ENCODE measurements at regions not wholly inside any gene's neighbourhood (a gene's known extent, or its start where the extent isn't known, plus 50 kb on each side); places are given as distances from the start of the nearest gene placed in this dataset.
"Not testable (repeated sequence)": the region's sequence is repeated elsewhere in the genome, so short reads cannot be mapped to it uniquely, and the experiment has no call there.

DNA sequence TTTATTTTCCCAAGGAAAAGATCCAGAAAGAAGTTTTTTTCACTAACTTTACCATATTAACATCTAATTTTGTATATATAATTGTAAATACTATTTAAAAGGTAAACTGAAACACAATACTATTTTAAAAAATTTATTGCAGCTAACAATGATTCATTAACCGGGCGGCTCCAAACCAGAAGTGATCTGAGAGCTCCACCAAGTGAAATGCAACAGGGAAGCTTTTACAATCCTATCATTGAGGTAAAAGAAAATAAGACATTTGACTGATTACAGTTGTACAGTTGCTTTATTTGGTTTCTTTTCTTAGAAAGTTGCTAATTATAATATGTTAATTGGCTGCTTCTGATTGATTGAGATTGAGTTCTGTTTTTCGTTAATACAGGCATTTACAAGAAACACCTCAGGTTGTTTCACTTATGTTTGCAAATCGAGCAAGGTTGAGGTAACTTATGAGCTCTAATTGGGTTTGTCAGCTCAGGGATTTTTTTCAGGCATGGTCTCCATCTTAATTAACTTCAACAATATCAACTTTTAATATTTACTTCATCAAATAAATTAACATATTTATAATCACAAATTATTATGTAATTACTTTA lies 220.2 kb upstream of the UGT8 start:
- DNase-seq: no peak

DNA sequence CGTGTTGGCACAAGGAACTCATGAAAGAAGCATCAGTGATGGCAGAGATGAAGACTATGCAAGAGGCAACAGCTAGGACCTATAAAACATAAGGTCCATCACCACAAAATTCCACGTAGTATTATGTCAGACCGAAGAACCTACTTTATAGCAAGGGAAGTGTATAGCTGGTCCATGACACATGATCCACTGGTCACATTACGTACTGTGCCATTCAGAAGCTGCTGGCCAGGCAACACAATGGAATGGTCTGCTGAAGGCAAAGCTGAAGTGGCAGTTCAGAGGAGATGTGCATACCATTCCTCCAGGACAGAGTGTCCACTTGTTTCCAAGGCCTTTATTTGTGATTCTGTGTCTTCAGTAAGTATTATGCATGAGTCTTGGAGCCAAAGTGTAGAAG lies 215.5 kb upstream of the UGT8 start:
- DNase-seq: no peak

GRCh38 chr4:114383721-114384120 lies 214.9 kb upstream of the UGT8 start:
- DNase-seq: no peak

GRCh38 chr4:114384629-114385028 lies 214.0 kb upstream of the UGT8 start:
- no peak for DNase-seq

DNA sequence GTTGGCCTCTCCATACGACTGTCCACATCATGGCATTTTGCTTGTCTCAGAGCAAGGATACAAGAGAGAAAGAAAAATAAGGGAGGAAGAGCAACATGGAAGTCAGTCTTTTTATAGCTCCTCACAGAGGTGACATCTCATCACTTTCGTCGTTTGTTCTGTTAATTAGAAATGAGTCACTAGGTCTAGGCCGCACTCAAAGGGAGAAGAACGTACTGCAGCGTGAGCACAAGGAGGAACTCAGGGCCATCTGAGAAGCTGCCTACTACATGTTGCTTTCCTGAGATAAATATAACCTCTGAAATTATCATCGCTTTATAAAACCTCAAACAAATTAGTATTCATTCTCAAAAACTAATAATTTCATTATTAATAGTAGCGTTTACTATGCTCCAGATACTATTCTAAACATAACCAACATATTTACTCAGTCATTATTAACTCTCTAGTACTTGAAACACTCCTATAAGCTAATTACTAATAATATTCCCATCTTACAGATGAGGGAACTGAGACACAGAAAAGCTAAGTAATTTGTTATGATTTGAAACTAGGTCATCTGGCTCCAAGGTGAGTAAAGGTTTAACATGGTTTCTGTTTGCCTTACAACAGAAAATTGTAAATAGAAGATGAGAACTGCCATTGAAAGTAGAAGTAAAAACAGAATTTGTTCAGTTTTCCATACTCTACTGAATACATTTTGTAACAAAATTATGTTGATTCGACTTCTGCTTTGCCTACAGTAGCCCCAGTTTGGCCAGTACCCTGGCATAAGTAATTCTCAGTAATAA lies 213.2 kb upstream of the UGT8 start:
- no peak for DNase-seq

- DNase-seq: no peak
Measured at GRCh38 chr4:114386637-114387233, 211.9 kb upstream of the UGT8 start.

DNA sequence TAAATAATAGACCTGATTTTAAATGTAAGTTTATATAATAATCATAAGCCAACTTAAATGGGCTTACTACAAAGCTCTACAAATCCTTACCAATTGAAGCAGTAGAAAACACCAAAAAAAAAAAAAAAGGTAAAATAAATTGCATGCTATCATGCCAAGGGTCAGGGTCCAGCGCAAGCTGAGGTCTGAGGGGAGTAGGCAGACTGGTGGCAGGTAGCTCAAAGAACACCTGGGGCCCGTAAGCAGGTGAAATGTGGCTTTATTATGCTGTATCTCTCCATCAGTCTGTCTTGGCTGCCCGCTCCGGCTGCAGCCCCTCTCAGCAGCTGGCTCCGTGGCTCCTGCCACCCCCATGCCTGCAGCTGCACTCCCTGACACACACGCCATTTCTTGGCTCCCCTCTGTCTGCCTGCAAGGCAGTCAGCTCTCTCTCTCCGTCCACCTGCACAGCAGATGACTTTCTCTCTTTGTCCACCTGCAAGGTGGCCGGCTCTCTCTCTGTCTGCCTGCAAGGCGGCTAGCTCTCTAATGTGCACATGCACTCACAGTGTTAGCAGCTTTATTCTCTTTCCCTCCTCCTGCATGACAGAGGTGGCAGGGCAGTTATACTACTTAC lies 209.4 kb upstream of the UGT8 start:
- no peak for DNase-seq

- no peak for DNase-seq
Measured at GRCh38 chr4:114393295-114394038, 205.1 kb upstream of the UGT8 start.

DNA sequence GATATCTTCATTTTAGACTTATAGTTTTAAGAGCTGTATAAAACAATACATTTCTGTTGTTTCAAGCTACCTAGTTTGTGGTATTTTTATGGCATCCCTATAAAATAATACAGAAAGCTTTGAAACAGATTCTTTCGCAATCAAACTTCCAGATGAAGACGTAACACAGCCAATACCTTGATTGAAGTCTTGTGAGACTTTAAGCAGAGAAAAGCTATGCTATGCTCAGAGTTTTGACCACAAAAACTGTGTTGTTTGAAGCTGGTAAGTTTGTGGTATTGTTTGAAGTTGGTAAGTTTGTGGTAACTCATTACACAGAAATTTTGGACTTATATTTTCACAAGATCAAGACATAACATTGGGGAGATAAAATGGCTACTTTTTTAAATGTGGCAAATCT lies 201.8 kb upstream of the UGT8 start:
- no peak for DNase-seq

DNA sequence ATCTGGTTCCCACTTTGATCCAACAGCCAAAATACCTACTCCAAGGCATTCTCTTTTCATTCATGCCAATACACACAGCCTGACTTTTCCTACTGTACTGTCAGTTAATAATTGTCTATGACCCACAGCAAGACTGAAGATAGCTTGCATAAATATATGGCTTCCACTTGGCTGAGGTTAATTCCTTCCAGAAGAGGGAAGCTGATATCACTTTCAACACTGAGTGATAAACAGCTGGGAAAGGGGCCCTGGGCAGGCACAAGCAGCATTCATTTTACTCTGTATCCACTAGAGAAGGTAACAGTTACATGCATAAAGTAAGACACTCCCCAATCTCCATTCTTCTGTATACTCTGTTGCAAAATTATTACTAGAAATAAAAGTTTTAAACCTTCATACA lies 200.2 kb upstream of the UGT8 start:
- DNase-seq: no peak

DNA sequence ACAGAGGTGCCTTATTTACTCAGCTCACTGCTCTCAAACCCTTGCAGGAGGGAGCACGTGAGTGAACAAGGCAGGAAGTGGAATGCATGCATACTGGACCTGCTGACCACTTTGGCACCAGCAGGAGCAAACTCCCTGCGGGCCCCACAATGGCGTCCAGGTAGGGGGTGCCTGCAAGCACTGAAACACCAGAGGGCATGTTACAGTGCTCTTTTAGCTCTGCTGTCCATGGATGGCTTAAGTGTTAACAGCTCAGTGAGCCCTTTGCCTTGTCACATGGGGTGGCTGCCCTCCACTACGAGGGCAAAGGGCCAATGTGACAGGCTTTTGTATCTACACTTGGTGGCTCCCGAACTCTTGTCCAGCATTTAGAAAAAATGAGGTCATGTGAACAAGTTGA lies 199.5 kb upstream of the UGT8 start:
- DNase-seq: no peak

DNA sequence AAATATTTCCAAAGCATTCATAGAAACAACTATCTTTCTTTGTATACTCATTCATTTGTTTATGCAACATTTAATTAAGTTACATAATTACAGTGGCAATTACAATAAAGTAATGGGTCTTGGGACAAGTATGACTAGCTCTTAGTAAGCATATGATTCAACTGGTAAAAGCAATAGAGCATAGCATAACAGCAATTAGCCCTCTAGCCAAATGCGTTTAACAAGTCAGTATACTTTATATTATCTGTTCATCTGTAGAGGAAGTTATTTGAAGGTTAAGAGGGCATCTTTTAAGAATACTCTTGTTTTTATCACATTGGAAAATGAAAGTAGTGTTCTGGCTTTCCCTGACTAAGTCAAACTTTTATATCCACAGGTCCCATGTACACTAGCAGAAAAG lies 198.1 kb upstream of the UGT8 start:
- DNase-seq: no peak

DNA sequence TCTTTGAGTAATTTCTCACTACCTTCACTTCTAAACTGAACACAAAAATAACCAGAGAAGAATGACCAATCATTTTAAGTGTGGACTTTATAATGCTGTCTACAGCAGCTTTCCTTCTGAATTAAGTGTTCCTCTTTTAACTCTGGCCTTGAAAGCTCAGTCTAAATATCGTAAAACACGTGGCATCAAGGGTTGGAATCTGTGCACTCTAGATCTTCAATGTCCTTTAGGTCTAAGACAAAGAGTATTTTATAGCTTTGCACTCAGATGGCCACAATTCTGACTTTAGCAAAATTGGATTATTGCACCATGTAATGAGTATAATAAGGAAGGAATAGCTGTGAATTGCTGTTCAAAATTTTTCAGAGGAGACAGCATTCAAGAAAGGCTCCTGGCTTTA lies 197.1 kb upstream of the UGT8 start:
- no peak for DNase-seq

DNA sequence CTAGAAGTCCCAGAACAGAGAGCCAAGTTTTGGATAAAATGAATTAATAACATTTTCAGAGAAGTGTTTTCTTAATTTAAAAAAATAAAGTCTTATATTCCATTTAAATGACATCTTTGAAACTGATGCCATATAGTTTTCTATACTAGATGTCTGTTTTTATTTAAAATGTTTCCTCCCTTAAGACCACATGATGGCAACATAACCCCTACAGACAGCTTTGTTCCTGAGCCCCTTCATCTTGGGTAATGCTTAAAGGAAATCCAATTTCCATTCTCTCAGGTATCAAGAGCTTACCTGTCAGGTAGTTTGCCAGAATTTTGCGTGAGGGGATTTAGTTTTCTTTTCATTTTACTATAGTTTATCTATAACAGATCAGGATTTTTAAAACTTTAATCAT lies 181.4 kb upstream of the UGT8 start:
- DNase-seq: no peak

- DNase-seq: no peak
Measured at GRCh38 chr4:114420069-114420468, 178.5 kb upstream of the UGT8 start.

- no peak for DNase-seq
Measured at GRCh38 chr4:114423582-114423981, 175.0 kb upstream of the UGT8 start.

GRCh38 chr4:114435116-114435515 lies 163.5 kb upstream of the UGT8 start:
- no peak for DNase-seq

DNA sequence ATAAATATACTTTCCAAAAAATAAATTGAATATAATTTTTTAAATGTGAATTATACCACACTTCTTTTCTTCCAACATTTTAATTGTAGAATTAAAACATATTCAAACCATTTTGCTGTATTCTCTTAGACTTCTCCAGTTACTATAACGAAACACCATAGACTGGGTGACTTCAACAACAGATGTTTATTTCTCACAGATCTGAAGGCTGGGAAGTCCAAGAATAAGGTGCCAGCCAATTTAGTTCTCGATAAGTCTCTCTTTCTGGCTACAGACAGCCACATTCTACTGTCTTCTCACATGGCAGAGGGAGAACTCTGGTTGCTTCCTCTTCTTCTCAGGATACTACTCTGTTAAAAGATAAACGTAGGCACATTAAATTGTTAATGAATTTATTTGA lies 155.8 kb upstream of the UGT8 start:
- no peak for DNase-seq

DNA sequence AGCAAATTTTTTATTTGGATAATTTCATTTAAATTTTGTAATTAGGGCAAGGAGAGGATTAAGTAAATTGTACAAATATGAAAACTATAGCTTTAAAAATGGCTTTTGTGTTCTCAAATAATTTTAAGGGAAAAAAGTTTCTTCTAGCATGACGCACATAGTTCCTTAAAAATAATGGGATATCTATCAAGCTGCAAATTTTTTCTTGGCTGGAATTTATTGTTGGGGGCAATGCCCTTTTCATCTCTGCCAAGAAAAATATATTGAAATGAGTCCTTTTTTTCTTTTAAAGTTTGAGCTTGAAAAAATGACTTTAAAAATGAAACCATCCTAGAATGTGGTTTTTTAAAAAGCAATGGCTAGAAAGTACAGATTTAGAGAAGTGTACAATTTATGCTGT lies 154.4 kb upstream of the UGT8 start:
- no peak for DNase-seq

GRCh38 chr4:114447963-114448516 lies 150.6 kb upstream of the UGT8 start:
- DNase-seq: not testable (repeated sequence)

GRCh38 chr4:114458728-114459127 lies 139.9 kb upstream of the UGT8 start:
- DNase-seq: no peak

DNA sequence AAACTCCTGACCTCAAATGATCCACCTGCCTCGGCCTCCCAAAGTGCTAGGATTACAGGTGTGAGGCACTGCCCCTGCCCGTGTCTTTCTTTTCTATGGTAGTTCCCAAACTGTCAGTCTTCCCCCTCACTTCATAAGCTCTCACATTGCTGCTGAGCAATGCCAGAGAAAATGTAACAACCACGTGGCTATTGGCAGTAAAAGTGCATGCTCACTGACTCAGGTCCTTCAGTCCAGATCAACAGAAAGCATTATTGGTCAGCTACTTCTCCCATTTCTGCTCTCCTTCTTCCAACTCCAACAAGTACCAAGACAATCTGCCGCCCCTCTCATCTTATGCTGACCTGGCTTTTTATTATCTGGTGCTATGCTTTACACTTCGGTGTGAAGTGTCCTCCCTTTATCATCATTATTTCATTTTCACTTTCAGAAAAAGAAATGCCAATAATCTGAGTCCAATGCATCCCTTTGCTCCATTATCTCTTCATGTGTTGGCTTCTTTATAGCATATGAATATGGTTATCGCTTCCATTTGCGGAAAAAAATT lies 133.8 kb upstream of the UGT8 start:
- no peak for DNase-seq

DNA sequence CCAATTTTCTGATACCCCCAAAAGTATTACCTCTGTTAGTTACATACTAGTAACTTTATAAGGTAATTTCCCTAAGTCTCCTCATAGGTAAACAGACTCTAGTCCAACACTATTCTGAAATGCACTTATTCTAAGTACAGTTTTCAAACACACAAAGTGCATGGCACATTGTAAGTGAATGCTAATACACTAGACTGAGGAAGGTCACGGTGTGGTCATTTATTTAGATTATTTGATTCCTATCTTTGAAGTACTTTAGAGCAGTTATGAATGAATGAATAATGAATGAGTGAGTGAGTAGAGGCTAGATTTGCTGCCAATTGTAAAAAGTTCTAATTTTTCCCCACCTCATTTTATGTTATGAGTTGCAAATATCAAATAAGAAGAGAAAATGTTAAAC lies 132.8 kb upstream of the UGT8 start:
- DNase-seq: no peak

Measured in T1000 (cell line).